GM12864 (cell line): ENCODE measurements at regions not wholly inside any gene's neighbourhood (a gene's known extent, or its start where the extent isn't known, plus 50 kb on each side); places are given as distances from the start of the nearest gene placed in this dataset.

Source experiments
- DNase-seq: peaks from one replicate; pipeline ENCODE4 v3.0.0-alpha.2; 2011; ENCODE audit warnings: low read depth
- H3K4me3 ChIP-seq: 2 replicates; pipeline ENCODE4 v1.5.1; 2011; ENCODE audit warnings: mild to moderate bottlenecking, low read depth, low read length, control low read depth
- CTCF ChIP-seq: IDR thresholded peaks from 2 replicates; pipeline ENCODE4 v1.5.1; 2011; ENCODE audit warnings: low read depth, mild to moderate bottlenecking, moderate library complexity, low read length, control low read depth, inconsistent platforms; ENCODE audit errors: missing control alignments

- no peak for DNase-seq
- TF ChIP-seq CTCF: no peak
These were observed 149.2 kb downstream of the C12orf75 start for GRCh38 chr12:105479710-105480109.

GRCh38 chr12:105480162-105480561 is 149.7 kb downstream of the C12orf75 start:
- no peak for TF ChIP-seq CTCF
- no peak overlapping the region for H3K4me3 ChIP-seq
- no peak for DNase-seq

More at GRCh38 chr12:105479710-105480109, 149.2 kb downstream of the C12orf75 start:
- H3K4me3 ChIP-seq: no peak overlapping the region

- no peak for TF ChIP-seq CTCF
- DNase-seq: no peak
- H3K4me3 ChIP-seq: no peak overlapping the region
These were observed 151.2 kb downstream of the C12orf75 start for GRCh38 chr12:105481392-105482300.

GRCh38 chr12:105482951-105483350 is 152.5 kb downstream of the C12orf75 start:
- H3K4me3 ChIP-seq: no peak overlapping the region
- TF ChIP-seq CTCF: no peak
- no peak for DNase-seq

GRCh38 chr12:105483691-105484090 is 153.2 kb downstream of the C12orf75 start:
- no peak for TF ChIP-seq CTCF
- H3K4me3 ChIP-seq: no peak overlapping the region
- no peak for DNase-seq

GRCh38 chr12:105485321-105485910 is 154.9 kb downstream of the C12orf75 start:
- H3K4me3 ChIP-seq: no peak overlapping the region
- no peak for DNase-seq
- TF ChIP-seq CTCF: no peak
